Activated CD4-positive, alpha-beta T cell treated with anti-CD3 and anti-CD28 coated beads, Interleukin-2, amount 10 ng/mL, durations not matched to agents 7 days and 5 days (primary cell): ENCODE measurements at regions not wholly inside any gene's neighbourhood (a gene's known extent, or its start where the extent isn't known, plus 50 kb on each side); places are given as distances from the start of the nearest gene placed in this dataset.

ENCODE experiments used
- CTCF ChIA-PET: fragments of 350-600 bp; sonication (Branson Sonifier 250); formaldehyde crosslinking; loops from one replicate; lab custom pipeline; 2021; ENCODE audit warnings: antibody characterized with exemption; lab: Charles Lee
- POLR2A ChIA-PET: fragments of 350-600 bp; sonication (Branson Sonifier 250); formaldehyde crosslinking; loops from one replicate; lab custom pipeline; 2021; ENCODE audit warnings: antibody characterized with exemption; lab: Charles Lee
- DNase-seq: peaks from one replicate; pipeline ENCODE4 v3.0.0-alpha.2; 2020
- H3K27ac Mint-ChIP-seq: one replicate; pipeline ENCODE4 v1.8.0; 2021; ENCODE audit warnings: mild to moderate bottlenecking, moderate library complexity, mixed read lengths
- H3K27me3 Mint-ChIP-seq: one replicate; pipeline ENCODE4 v1.8.0; 2021; ENCODE audit warnings: mixed read lengths
- H3K36me3 Mint-ChIP-seq: one replicate; pipeline ENCODE4 v1.8.0; 2021; ENCODE audit warnings: low read depth, mixed read lengths
- H3K4me1 Mint-ChIP-seq: one replicate; pipeline ENCODE4 v1.8.0; 2021; ENCODE audit warnings: mixed read lengths
- H3K4me3 Mint-ChIP-seq: one replicate; pipeline ENCODE4 v1.8.0; 2021; ENCODE audit warnings: mild to moderate bottlenecking, moderate library complexity, mixed read lengths
- H3K9me3 Mint-ChIP-seq: one replicate; pipeline ENCODE4 v1.8.0; 2021; ENCODE audit warnings: mixed read lengths

DNA sequence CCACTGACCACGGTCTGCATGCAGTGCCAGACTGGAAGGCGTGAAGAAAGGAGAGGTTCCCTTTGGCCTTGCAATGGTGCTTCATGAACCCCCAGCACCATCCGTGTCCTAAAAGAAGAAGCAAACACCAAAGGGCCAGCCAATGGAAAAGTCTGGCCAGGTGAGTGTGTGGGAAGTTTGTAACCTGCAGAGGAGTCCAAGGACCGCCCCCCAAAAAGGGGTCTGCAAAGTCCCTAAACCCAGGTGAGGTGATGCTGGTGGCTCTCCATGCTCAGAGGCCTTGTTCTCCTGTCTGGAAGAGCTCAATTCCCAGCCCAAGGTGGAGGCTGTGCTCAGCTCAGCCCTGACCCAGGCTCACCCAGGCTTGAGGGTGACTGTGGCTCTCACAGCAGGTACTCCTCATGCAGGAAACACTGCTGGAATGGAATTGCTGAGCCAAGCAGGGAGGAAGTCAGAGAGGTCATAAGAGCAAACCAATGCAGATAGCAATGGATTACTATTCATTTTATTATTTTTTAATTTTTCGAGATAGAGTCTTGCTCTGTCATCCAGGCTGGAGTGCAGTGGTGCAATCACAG, 52.4 kb upstream of the NANOS1 start:
- Mint-ChIP-seq H3K36me3 (no peaks in the 10 kb centered on the region), H3K27ac (no peak overlapping the region), H3K9me3 (no peaks in the 10 kb centered on the region), H3K4me3 (no peak overlapping the region), H3K4me1 (no peaks in the 10 kb centered on the region), H3K27me3 (peaks cover 12% of the 10 kb centered on the region)
- ChIA-PET POLR2A (no interaction called here), CTCF (no interaction called here)
- no peak for DNase-seq

GRCh38 chr10:118977835-118978234, 51.7 kb upstream of the NANOS1 start:
- Mint-ChIP-seq H3K27me3 (peaks cover 11% of the 10 kb centered on the region), H3K36me3 (no peaks in the 10 kb centered on the region), H3K9me3 (no peaks in the 10 kb centered on the region), H3K27ac (no peak overlapping the region), H3K4me3 (no peak overlapping the region), H3K4me1 (no peaks in the 10 kb centered on the region)
- no peak for DNase-seq
- CTCF ChIA-PET, result interaction anchor here (0.5 kb wide), 1 partner anchor 706 kb away, joined by 4 read pairs; no protein-coding TSS in a partner anchor
- POLR2A ChIA-PET, result no interaction called here

DNA sequence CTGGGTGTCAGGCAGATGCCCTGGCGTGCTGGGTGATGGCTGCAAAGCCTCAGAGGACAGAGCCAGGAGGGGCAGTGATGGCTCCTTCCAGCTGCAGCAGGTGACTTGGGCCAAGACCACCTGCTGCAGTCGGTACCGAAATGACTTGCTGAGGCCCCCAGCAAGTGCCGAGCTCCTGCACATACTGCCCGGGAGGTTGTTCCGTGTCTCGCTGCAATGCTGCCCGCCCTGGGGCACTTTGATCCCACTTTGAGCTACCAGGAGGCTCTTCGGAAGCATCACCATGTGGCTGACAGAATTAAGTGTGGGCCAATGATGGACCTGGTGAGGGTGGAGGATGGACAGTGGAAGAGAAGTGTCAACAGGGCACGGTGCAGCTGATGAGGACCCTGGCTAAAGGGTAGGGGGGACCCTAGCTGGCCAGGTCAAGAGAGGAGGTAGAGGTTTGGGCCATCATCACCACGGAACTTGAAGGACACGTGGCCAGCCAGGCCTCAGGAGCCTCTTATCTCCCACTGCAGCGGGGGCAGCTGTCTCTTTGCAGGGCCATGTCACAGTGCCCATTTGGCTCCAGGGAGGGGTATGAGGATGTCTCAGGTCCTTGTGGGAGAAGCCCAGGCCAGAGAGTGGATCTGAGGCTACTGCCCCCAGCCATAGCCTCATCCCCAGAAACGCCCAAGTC, 51.1 kb upstream of the NANOS1 start:
- peaks cover 5% of the 10 kb centered on the region for H3K27me3 Mint-ChIP-seq
- ChIA-PET CTCF (interaction anchor here (0.5 kb wide), 1 partner anchor 706 kb away, joined by 4 read pairs; no protein-coding TSS in a partner anchor), POLR2A (no interaction called here)
- no peak overlapping the region for H3K4me3 Mint-ChIP-seq
- no peak overlapping the region for H3K27ac Mint-ChIP-seq
- H3K9me3 Mint-ChIP-seq, result no peaks in the 10 kb centered on the region
- no peaks in the 10 kb centered on the region for H3K4me1 Mint-ChIP-seq
- DNase-seq, result no peak
- no peaks in the 10 kb centered on the region for H3K36me3 Mint-ChIP-seq

DNA sequence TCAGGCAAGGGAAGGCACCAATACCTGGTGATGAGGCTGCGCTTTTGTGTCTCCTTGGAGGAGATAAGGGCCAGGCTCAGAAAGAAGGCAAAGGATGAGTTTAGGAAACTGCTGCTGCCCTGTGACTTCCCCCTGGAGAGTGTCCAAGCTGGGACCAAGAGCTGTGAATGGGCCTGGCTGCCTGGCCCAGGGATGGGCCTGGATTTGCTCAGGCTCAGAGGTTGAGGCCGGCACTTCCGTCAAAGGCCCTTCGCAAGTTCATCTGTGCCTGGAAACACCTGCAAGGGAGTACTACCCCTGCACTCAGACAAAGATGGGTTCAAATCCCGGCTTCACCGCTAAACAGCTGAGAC, 50.5 kb upstream of the NANOS1 start:
- POLR2A ChIA-PET, result no interaction called here
- Mint-ChIP-seq H3K9me3 (no peaks in the 10 kb centered on the region), H3K4me1 (no peaks in the 10 kb centered on the region)

GRCh38 chr10:118979661-118980060, 49.9 kb upstream of the NANOS1 start:
- H3K27me3 Mint-ChIP-seq, result peaks cover 6% of the 10 kb centered on the region
- CTCF ChIA-PET, result no interaction called here
- no peak overlapping the region for H3K27ac Mint-ChIP-seq
- H3K4me3 Mint-ChIP-seq, result no peak overlapping the region
- no peak for DNase-seq
- H3K9me3 Mint-ChIP-seq, result peaks cover 4% of the 10 kb centered on the region
- H3K36me3 Mint-ChIP-seq, result peaks cover 2% of the 10 kb centered on the region
- POLR2A ChIA-PET, result no interaction called here
- H3K4me1 Mint-ChIP-seq, result no peaks in the 10 kb centered on the region

More for the DNA sequence above, 50.5 kb upstream of the NANOS1 start:
- DNase-seq, result no peak
- CTCF ChIA-PET, result no interaction called here
- no peak overlapping the region for H3K4me3 Mint-ChIP-seq
- no peak overlapping the region for H3K27ac Mint-ChIP-seq
- H3K27me3 Mint-ChIP-seq, result peaks cover 2% of the 10 kb centered on the region
- no peaks in the 10 kb centered on the region for H3K36me3 Mint-ChIP-seq
